ENCODE measurements at regions not wholly inside any gene's neighbourhood (a gene's known extent, or its start where the extent isn't known, plus 50 kb on each side); places are given as distances from the start of the nearest gene placed in this dataset.

- H3K36me3 ChIP-seq: no peaks in the 10 kb centered on the region
- H3K27ac ChIP-seq: no peak overlapping the region
- no peak for DNase-seq (ENCODE audit: extremely low spot score in 2 of 2)
- H3K4me1 ChIP-seq: no peaks in the 10 kb centered on the region
- intact Hi-C loops (cut with DNase I): no loop called here
- no peak for TF ChIP-seq CTCF (IDR thresholded peaks at IDR 0.05)
- TF ChIP-seq POLR2AphosphoS5 (IDR thresholded peaks at IDR 0.05; ENCODE audit: insufficient read depth in 1 of 2, low read depth in 1 of 2): no peak
- no peak for TF ChIP-seq POLR2A (IDR thresholded peaks at IDR 0.05)
- no peaks in the 10 kb centered on the region for H3K27me3 ChIP-seq
- H3K9me3 ChIP-seq: no peaks in the 10 kb centered on the region
- no peak overlapping the region for H3K4me3 ChIP-seq
These were observed 1087.8 kb downstream of the C4orf33 start for GRCh38 chr4:130183766-130184165.

DNA sequence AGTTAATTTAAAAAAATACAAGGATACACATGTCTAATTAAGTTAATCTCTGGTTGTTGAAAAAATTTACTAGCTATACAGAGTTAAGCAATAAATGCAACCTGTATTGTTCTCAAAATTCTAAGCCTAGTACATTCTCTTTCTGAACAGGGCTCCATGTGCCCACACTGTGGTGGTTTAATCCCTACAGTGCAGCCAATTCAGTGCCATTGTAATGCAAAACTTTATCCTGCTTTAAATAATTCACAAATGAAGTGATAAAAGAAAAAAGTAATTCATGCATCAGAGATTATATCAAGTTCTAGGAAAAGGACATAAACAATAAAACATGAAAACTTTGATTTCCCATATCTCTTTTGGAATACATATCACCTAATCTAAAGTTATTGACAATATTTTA, 1089.2 kb downstream of the C4orf33 start:
- Histone ChIP-seq H3K27ac (no peak overlapping the region), H3K9me3 (no peaks in the 10 kb centered on the region), H3K4me3 (no peak overlapping the region), H3K36me3 (no peaks in the 10 kb centered on the region), H3K4me1 (no peaks in the 10 kb centered on the region), H3K27me3 (no peaks in the 10 kb centered on the region)
- intact Hi-C loops (cut with DNase I): no loop called here
- TF ChIP-seq POLR2A (IDR thresholded peaks at IDR 0.05): no peak
- TF ChIP-seq POLR2AphosphoS5 (IDR thresholded peaks at IDR 0.05; ENCODE audit: insufficient read depth in 1 of 2, low read depth in 1 of 2): no peak
- TF ChIP-seq CTCF (IDR thresholded peaks at IDR 0.05): no peak
- DNase-seq (ENCODE audit: extremely low spot score in 2 of 2): no peak

- Histone ChIP-seq H3K27ac (no peak overlapping the region), H3K4me3 (no peak overlapping the region), H3K27me3 (no peaks in the 10 kb centered on the region), H3K9me3 (no peaks in the 10 kb centered on the region), H3K4me1 (no peaks in the 10 kb centered on the region), H3K36me3 (no peaks in the 10 kb centered on the region)
- intact Hi-C loops (cut with DNase I): no loop called here
- no peak for DNase-seq (ENCODE audit: extremely low spot score in 2 of 2)
- TF ChIP-seq CTCF (IDR thresholded peaks at IDR 0.05) (no peak), POLR2AphosphoS5 (IDR thresholded peaks at IDR 0.05; ENCODE audit: insufficient read depth in 1 of 2, low read depth in 1 of 2) (no peak), POLR2A (IDR thresholded peaks at IDR 0.05) (no peak)
These were observed 1091.0 kb downstream of the C4orf33 start for GRCh38 chr4:130186931-130187330.

- no peaks in the 10 kb centered on the region for H3K9me3 ChIP-seq
- no peak overlapping the region for H3K27ac ChIP-seq
- H3K27me3 ChIP-seq: no peaks in the 10 kb centered on the region
- TF ChIP-seq POLR2A (IDR thresholded peaks at IDR 0.05) (no peak), CTCF (IDR thresholded peaks at IDR 0.05) (no peak), POLR2AphosphoS5 (IDR thresholded peaks at IDR 0.05; ENCODE audit: insufficient read depth in 1 of 2, low read depth in 1 of 2) (no peak)
- intact Hi-C loops (cut with DNase I): no loop called here
- no peak overlapping the region for H3K4me3 ChIP-seq
- no peaks in the 10 kb centered on the region for H3K36me3 ChIP-seq
- no peak for DNase-seq (ENCODE audit: extremely low spot score in 2 of 2)
- no peaks in the 10 kb centered on the region for H3K4me1 ChIP-seq
These were observed 1091.6 kb downstream of the C4orf33 start for GRCh38 chr4:130187587-130187986.

DNA sequence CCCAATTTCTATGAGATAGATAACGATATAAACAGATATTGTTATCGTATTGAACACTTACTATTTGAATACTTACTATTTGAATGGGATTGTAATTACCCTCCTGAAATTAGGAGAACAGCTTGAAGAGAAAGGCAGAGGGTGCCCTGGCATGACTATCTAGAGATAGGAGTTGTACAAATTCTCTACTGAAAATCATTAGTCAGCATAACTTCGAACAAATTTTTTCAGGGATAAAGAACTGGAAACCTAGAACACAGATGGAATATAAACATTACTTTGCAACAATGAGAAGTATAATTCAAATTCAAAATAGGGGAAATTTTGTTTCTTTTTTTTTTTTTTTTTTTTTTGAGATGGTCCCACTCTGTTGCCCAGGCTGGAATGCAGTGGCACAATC, 1096.8 kb downstream of the C4orf33 start:
- H3K27ac ChIP-seq: no peak overlapping the region
- H3K9me3 ChIP-seq: no peaks in the 10 kb centered on the region
- intact Hi-C loops (cut with DNase I): no loop called here
- no peaks in the 10 kb centered on the region for H3K4me1 ChIP-seq
- H3K36me3 ChIP-seq: no peaks in the 10 kb centered on the region
- H3K4me3 ChIP-seq: no peak overlapping the region
- H3K27me3 ChIP-seq: no peaks in the 10 kb centered on the region
- DNase-seq (ENCODE audit: extremely low spot score in 2 of 2): no peak
- TF ChIP-seq POLR2A (IDR thresholded peaks at IDR 0.05) (no peak), CTCF (IDR thresholded peaks at IDR 0.05) (no peak), POLR2AphosphoS5 (IDR thresholded peaks at IDR 0.05; ENCODE audit: insufficient read depth in 1 of 2, low read depth in 1 of 2) (no peak)

Data from vagina (tissue), 2 donors.